Breast epithelium (tissue), 3 donors: ENCODE measurements at regions not wholly inside any gene's neighbourhood (a gene's known extent, or its start where the extent isn't known, plus 50 kb on each side); places are given as distances from the start of the nearest gene placed in this dataset.

ENCODE experiments used
- POLR2A ChIP-seq: fragments of 450-650 bp; IDR thresholded peaks from one replicate; pipeline ENCODE4 v1.6.1; 2016; ENCODE audit warnings: antibody characterized with exemption, mild to moderate bottlenecking, moderate library complexity
- TF ChIP-seq, protein P1 (sequence below), 3 donors: fragments of 450-650 bp; IDR thresholded peaks; one replicate each; pipeline ENCODE4 v1.5.1; 2016 to 2017; ENCODE audit warnings: antibody characterized with exemption in 3 of 3, mild to moderate bottlenecking in 3 of 3, moderate library complexity in 3 of 3

DNA sequence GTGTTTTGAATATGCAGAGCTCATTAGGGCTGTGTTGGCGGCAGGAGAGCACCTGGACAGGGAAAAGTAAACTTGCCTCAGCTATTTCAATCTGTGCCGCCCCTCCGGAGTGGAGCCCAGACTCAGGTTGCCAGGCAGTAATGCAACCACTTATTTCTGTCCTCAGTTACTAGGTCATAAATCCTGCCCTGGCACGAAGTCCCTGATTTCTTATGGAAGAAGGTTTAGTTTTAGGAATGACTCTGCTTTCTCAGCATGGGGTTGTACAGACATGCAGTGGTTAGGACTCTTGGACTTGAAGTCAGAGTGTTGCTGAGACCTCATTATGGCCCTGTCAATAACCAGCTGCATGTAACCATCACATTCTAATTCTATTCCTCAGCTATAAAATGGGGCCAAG, 98.3 kb upstream of the FGGY start:
- TF ChIP-seq, protein P1, sequence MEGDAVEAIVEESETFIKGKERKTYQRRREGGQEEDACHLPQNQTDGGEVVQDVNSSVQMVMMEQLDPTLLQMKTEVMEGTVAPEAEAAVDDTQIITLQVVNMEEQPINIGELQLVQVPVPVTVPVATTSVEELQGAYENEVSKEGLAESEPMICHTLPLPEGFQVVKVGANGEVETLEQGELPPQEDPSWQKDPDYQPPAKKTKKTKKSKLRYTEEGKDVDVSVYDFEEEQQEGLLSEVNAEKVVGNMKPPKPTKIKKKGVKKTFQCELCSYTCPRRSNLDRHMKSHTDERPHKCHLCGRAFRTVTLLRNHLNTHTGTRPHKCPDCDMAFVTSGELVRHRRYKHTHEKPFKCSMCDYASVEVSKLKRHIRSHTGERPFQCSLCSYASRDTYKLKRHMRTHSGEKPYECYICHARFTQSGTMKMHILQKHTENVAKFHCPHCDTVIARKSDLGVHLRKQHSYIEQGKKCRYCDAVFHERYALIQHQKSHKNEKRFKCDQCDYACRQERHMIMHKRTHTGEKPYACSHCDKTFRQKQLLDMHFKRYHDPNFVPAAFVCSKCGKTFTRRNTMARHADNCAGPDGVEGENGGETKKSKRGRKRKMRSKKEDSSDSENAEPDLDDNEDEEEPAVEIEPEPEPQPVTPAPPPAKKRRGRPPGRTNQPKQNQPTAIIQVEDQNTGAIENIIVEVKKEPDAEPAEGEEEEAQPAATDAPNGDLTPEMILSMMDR (IDR thresholded peaks at IDR 0.05), result no peak
- no peak for TF ChIP-seq POLR2A
